ENCODE measurements at regions not wholly inside any gene's neighbourhood (a gene's known extent, or its start where the extent isn't known, plus 50 kb on each side); places are given as distances from the start of the nearest gene placed in this dataset.

GRCh38 chr9:82560457-82560904 lies 502.5 kb downstream of the RASEF start:
- H3K27me3 ChIP-seq (ENCODE audit: low read depth), result no peaks in the 10 kb centered on the region
- H3K27ac ChIP-seq, result peak overlapping the region; percentile 37
- intact Hi-C loops (cut with DNase I), result no loop called here
- H3K4me3 ChIP-seq, result no peak overlapping the region
- DNase-seq (peak; percentile 56), ATAC-seq (peak; percentile 93 to 94)
- no peaks in the 10 kb centered on the region for H3K36me3 ChIP-seq
- no peaks in the 10 kb centered on the region for H3K9me3 ChIP-seq
- H3K4me1 ChIP-seq, result no peaks in the 10 kb centered on the region
- no peak for TF ChIP-seq CTCF (IDR thresholded peaks at IDR 0.05)

GRCh38 chr9:82563094-82563493 lies 499.8 kb downstream of the RASEF start:
- Histone ChIP-seq H3K27ac (no peak overlapping the region), H3K27me3 (ENCODE audit: low read depth) (no peaks in the 10 kb centered on the region), H3K4me3 (no peak overlapping the region), H3K4me1 (no peaks in the 10 kb centered on the region), H3K36me3 (no peaks in the 10 kb centered on the region), H3K9me3 (no peaks in the 10 kb centered on the region)
- DNase-seq (no peak), ATAC-seq (no peak)
- intact Hi-C loops (cut with DNase I), result no loop called here
- no peak for TF ChIP-seq CTCF (IDR thresholded peaks at IDR 0.05)

- H3K27me3 ChIP-seq (ENCODE audit: low read depth), result no peaks in the 10 kb centered on the region
- no peak overlapping the region for H3K4me3 ChIP-seq
- DNase-seq, result no peak
- no peaks in the 10 kb centered on the region for H3K4me1 ChIP-seq
- no peak for TF ChIP-seq CTCF (IDR thresholded peaks at IDR 0.05)
- intact Hi-C loops (cut with DNase I), result no loop called here
- no peaks in the 10 kb centered on the region for H3K36me3 ChIP-seq
- H3K9me3 ChIP-seq, result no peaks in the 10 kb centered on the region
- no peak for ATAC-seq
- H3K27ac ChIP-seq, result no peak overlapping the region
Measured at GRCh38 chr9:82563841-82564240, 499.1 kb downstream of the RASEF start.

GRCh38 chr9:82565188-82565969 lies 497.6 kb downstream of the RASEF start:
- no peak overlapping the region for H3K27ac ChIP-seq
- intact Hi-C loops (cut with DNase I), result no loop called here
- TF ChIP-seq CTCF (IDR thresholded peaks at IDR 0.05), result no peak
- H3K36me3 ChIP-seq, result no peaks in the 10 kb centered on the region
- H3K9me3 ChIP-seq, result no peaks in the 10 kb centered on the region
- no peak for ATAC-seq
- H3K27me3 ChIP-seq (ENCODE audit: low read depth), result no peaks in the 10 kb centered on the region
- H3K4me3 ChIP-seq, result no peak overlapping the region
- no peak for DNase-seq
- H3K4me1 ChIP-seq, result no peaks in the 10 kb centered on the region

GRCh38 chr9:82567953-82568352 lies 495.0 kb downstream of the RASEF start:
- Histone ChIP-seq H3K9me3 (no peaks in the 10 kb centered on the region), H3K4me3 (no peak overlapping the region), H3K4me1 (no peaks in the 10 kb centered on the region), H3K36me3 (no peaks in the 10 kb centered on the region), H3K27ac (no peak overlapping the region), H3K27me3 (ENCODE audit: low read depth) (no peaks in the 10 kb centered on the region)
- no peak for DNase-seq
- no peak for TF ChIP-seq CTCF (IDR thresholded peaks at IDR 0.05)
- intact Hi-C loops (cut with DNase I), result no loop called here
- ATAC-seq, result no peak

Data from lower lobe of right lung (tissue), 2 donors.